HL-60 (cell line): ENCODE measurements at regions not wholly inside any gene's neighbourhood (a gene's known extent, or its start where the extent isn't known, plus 50 kb on each side); places are given as distances from the start of the nearest gene placed in this dataset.

ENCODE experiments used
- DNase-seq, 2 experiments: peaks; one replicate each; pipeline ENCODE4 v3.0.0-alpha.2; 2010 to 2020; ENCODE audit warnings: low read depth in 1 of 2, low spot score in 1 of 2
- H3K27ac ChIP-seq: fragments of 250-450 bp; sonication (Bioruptor Pico); replicated peaks from 2 replicates; pipeline ENCODE4 v1.5.1; 2020; ENCODE audit warnings: mild to moderate bottlenecking, moderate library complexity
- H3K27me3 ChIP-seq: fragments of 250-450 bp; sonication (Bioruptor Pico); 2 replicates; pipeline ENCODE4 v1.5.1; 2021; ENCODE audit warnings: mild to moderate bottlenecking, moderate library complexity; ENCODE audit not compliant: insufficient read depth, poor library complexity, severe bottlenecking
- H3K4me3 ChIP-seq: replicated peaks from 2 replicates; pipeline ENCODE4 v1.5.1; 2011; ENCODE audit warnings: mild to moderate bottlenecking, control low read depth, low read length; ENCODE audit not compliant: insufficient read depth
- CTCF ChIP-seq: IDR thresholded peaks from one replicate; pipeline ENCODE4 v1.5.1; 2011; ENCODE audit warnings: low read length, control low read depth, inconsistent platforms; ENCODE audit not compliant: insufficient read depth
- GABPA ChIP-seq: IDR thresholded peaks from 2 replicates; pipeline ENCODE4 v1.6.1; 2012; ENCODE audit warnings: low read depth
- POLR2AphosphoS5 ChIP-seq: IDR thresholded peaks from 2 replicates; pipeline ENCODE4 v1.6.1; 2012; ENCODE audit warnings: low read depth
- REST ChIP-seq: IDR thresholded peaks from 2 replicates; pipeline ENCODE4 v1.6.1; 2012; ENCODE audit warnings: low read depth; ENCODE audit not compliant: insufficient replicate concordance
- SPI1 ChIP-seq: IDR thresholded peaks from 2 replicates; pipeline ENCODE4 v1.6.1; 2012; ENCODE audit warnings: low read depth, mild to moderate bottlenecking, borderline replicate concordance

- Histone ChIP-seq H3K27me3 (no peaks in the 10 kb centered on the region), H3K27ac (no peak overlapping the region), H3K4me3 (no peak overlapping the region)
- TF ChIP-seq CTCF, result no peak
- TF ChIP-seq SPI1, result no peak
- no peak for TF ChIP-seq REST
- no peak for TF ChIP-seq POLR2AphosphoS5
- TF ChIP-seq GABPA, result no peak
- DNase-seq, result no peak
Observed at GRCh38 chr5:39765366-39765765, 340.6 kb upstream of the DAB2 start.

GRCh38 chr5:39762761-39763160, 338.0 kb upstream of the DAB2 start:
- no peak for DNase-seq

More at GRCh38 chr5:39762761-39763160, 338.0 kb upstream of the DAB2 start:
- H3K27ac ChIP-seq, result no peak overlapping the region
- no peak for TF ChIP-seq GABPA
- no peak for TF ChIP-seq REST
- no peak for TF ChIP-seq CTCF
- no peak for TF ChIP-seq SPI1
- no peak for TF ChIP-seq POLR2AphosphoS5
- H3K27me3 ChIP-seq, result no peaks in the 10 kb centered on the region
- no peak overlapping the region for H3K4me3 ChIP-seq
